Esophagus squamous epithelium (tissue), 4 donors: ENCODE measurements at regions not wholly inside any gene's neighbourhood (a gene's known extent, or its start where the extent isn't known, plus 50 kb on each side); places are given as distances from the start of the nearest gene placed in this dataset.

Experiments
- CTCF ChIP-seq, 6 experiments: fragments of 450-650 bp in 4 of 6; fragments of 200-600 bp in 2 of 6; sonication (generic) in 2 of 6; IDR thresholded peaks; one replicate each; pipeline ENCODE4 v1.5.1; 2016 to 2019; ENCODE audit warnings: antibody characterized with exemption in 6 of 6, mild to moderate bottlenecking in 4 of 6, moderate library complexity in 4 of 6
- POLR2A ChIP-seq, 4 donors: fragments of 450-650 bp; IDR thresholded peaks; one replicate each; pipeline ENCODE4 v1.6.1; 2017; ENCODE audit warnings: antibody characterized with exemption in 4 of 4, mild to moderate bottlenecking in 4 of 4, moderate library complexity in 3 of 4

DNA sequence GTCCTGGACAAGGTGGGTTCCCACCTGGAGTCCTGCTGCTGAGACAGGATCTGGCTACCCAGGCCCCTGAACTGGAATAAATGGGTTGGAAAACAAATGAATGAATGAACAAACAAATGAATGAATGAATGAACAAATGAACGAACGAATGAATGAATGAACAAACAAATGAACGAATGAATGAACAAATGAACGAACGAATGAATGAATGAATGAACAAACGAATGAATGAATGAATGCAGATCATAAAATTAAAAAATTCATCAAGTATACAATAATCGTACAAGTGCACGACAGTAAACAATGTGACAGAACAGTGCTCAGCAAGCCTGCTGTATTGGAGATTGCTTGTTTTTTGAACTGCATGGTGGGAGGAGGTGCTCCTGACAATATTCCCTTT lies 2097.1 kb downstream of the MAT2B start:
- TF ChIP-seq CTCF (IDR thresholded peaks at IDR 0.05) (no peak), POLR2A (IDR thresholded peaks at IDR 0.05) (no peak)
